Brain microvascular endothelial cell (primary cell): ENCODE measurements at regions not wholly inside any gene's neighbourhood (a gene's known extent, or its start where the extent isn't known, plus 50 kb on each side); places are given as distances from the start of the nearest gene placed in this dataset.

ENCODE experiments used
- DNase-seq: peaks from one replicate; pipeline ENCODE4 v3.0.0-alpha.2; 2020
- H3K27ac ChIP-seq: fragments of 250-450 bp; sonication (Bioruptor Pico); 2 replicates; pipeline ENCODE4 v1.5.1; 2020; ENCODE audit warnings: mild to moderate bottlenecking, moderate library complexity
- H3K27me3 ChIP-seq: fragments of 250-450 bp; sonication (Bioruptor Pico); replicated peaks from 2 replicates; pipeline ENCODE4 v1.5.1; 2020; ENCODE audit warnings: mild to moderate bottlenecking
- H3K36me3 ChIP-seq: fragments of 250-450 bp; sonication (Bioruptor Pico); replicated peaks from 2 replicates; pipeline ENCODE4 v1.5.1; 2020; ENCODE audit warnings: mild to moderate bottlenecking
- H3K4me3 ChIP-seq: 2 replicates; pipeline ENCODE4 v1.5.1; 2011; ENCODE audit warnings: low read depth, mild to moderate bottlenecking, control low read depth, low read length, moderate library complexity
- in situ Hi-C: cut with HindIII; loops from 2 replicates; pipeline ENCODE4 v1.10.0; 2017; ENCODE audit warnings: low sequenced_read_pairs, low pct_ligation_motif_present
- TF ChIP-seq, protein P1 (sequence below): IDR thresholded peaks from 2 replicates; pipeline ENCODE4 v1.5.1; 2011; ENCODE audit warnings: low read depth, mild to moderate bottlenecking, moderate library complexity, low read length, control low read depth, inconsistent platforms; ENCODE audit errors: missing control alignments

DNA sequence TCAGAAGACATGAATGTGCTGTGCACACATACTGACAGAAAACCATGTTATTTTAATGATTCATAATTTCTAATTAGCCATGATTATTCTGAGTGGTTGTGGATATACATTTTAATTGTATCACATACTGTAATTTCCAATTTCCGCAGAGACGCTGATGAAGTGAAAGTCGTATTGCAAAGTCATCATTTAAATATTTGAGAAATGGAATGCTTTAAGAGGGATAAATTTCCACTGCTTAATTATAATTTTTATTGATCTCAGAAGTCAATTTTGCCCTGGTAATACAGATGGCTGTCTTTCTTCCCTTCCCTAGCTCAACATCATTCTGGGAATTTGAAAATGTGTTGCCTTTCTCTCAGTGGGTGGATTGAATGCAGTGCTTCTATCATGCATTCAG, 819.3 kb downstream of the ROBO2 start:
- no peak for DNase-seq
- Histone ChIP-seq H3K27me3 (no peaks in the 10 kb centered on the region), H3K27ac (no peak overlapping the region), H3K36me3 (no peaks in the 10 kb centered on the region), H3K4me3 (no peak overlapping the region)
- TF ChIP-seq, protein P1, sequence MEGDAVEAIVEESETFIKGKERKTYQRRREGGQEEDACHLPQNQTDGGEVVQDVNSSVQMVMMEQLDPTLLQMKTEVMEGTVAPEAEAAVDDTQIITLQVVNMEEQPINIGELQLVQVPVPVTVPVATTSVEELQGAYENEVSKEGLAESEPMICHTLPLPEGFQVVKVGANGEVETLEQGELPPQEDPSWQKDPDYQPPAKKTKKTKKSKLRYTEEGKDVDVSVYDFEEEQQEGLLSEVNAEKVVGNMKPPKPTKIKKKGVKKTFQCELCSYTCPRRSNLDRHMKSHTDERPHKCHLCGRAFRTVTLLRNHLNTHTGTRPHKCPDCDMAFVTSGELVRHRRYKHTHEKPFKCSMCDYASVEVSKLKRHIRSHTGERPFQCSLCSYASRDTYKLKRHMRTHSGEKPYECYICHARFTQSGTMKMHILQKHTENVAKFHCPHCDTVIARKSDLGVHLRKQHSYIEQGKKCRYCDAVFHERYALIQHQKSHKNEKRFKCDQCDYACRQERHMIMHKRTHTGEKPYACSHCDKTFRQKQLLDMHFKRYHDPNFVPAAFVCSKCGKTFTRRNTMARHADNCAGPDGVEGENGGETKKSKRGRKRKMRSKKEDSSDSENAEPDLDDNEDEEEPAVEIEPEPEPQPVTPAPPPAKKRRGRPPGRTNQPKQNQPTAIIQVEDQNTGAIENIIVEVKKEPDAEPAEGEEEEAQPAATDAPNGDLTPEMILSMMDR = no peak
- in situ Hi-C loops = no loop called here

DNA sequence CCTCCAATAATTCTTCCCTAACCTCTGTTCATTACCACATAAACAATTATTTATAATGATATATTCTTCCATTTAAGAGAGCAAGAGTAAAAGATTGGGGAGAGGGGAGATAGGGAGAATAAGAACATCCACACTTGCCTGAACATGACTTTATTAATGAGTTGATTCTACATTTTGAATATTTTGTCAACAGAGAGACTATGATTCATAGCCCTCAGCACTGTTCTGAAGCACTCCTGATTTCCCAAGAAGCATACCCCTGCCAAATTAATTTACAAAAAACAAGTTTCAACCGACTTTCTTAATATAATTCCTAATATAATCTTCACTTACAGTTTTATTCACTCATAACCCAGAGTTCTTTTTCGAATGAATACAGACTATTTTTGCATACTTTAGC, 828.8 kb downstream of the ROBO2 start:
- H3K4me3 ChIP-seq = no peak overlapping the region
- H3K27me3 ChIP-seq = no peaks in the 10 kb centered on the region
- H3K27ac ChIP-seq = no peak overlapping the region
- TF ChIP-seq, protein P1 = no peak
- no peak for DNase-seq
- no peaks in the 10 kb centered on the region for H3K36me3 ChIP-seq
- in situ Hi-C loops = no loop called here

DNA sequence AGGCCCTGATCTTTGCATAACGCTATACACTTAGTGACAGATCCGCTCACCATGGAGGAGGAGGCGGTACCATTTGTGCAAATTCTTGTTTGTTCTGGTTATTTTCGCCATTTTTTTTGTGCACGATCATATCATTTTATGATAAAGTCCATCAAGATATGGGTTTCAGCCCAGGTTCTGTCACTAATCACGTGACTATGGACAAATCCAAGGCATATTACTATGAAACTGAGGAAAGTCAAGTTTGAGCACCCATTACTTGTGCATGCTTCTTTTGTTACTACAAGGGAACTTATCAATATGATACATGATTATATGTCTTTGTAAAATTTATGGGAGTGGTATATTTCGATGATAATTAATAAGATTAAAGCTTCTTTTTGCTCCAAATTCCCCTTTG, 829.5 kb downstream of the ROBO2 start:
- Histone ChIP-seq H3K4me3 (no peak overlapping the region), H3K27me3 (no peaks in the 10 kb centered on the region), H3K27ac (no peak overlapping the region), H3K36me3 (no peaks in the 10 kb centered on the region)
- no peak for DNase-seq
- TF ChIP-seq, protein P1 = no peak
- in situ Hi-C loops = no loop called here

DNA sequence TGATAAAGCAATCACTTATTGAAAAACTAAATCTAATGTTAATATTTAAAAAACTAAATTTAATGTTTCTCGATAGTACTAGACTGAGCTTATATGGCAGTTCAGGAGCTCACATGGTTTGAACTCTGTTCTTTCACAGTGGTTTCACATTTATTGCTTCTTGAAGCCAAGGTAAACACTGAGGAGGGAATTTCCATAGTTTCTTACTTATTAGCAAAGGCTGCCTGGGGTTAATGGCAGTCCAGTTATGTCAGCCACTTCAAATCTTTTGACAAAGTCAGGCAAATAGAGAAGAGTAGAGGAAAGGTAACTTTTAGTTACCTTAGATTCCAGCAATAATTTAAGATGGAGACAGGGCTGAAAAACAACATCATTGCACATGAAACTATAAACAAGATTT, 831.5 kb downstream of the ROBO2 start:
- no peaks in the 10 kb centered on the region for H3K36me3 ChIP-seq
- H3K27ac ChIP-seq = no peak overlapping the region
- no peak for DNase-seq
- no peaks in the 10 kb centered on the region for H3K27me3 ChIP-seq
- in situ Hi-C loops = no loop called here
- TF ChIP-seq, protein P1 = no peak
- no peak overlapping the region for H3K4me3 ChIP-seq

DNA sequence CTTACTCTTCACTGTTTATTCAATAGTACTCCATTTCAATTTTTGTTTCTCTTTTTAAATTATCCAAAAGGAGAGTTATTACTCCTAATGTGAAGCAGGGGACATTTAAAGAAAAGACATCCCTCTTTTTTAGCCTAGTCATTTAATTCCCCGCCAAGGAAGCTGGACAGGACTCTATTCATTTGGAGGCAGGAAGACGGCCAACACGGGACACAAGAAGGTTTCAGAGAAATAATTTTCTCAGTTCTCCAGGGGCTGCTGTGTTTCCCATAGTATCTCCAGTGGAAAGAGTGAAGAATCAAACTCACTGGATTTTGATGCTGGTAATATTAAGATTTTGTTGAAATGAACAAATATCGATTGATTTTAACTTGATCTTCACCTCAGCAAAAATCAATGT, 833.7 kb downstream of the ROBO2 start:
- TF ChIP-seq, protein P1 = no peak
- Histone ChIP-seq H3K36me3 (no peaks in the 10 kb centered on the region), H3K4me3 (no peak overlapping the region), H3K27ac (no peak overlapping the region), H3K27me3 (no peaks in the 10 kb centered on the region)
- no peak for DNase-seq
- in situ Hi-C loops = no loop called here

DNA sequence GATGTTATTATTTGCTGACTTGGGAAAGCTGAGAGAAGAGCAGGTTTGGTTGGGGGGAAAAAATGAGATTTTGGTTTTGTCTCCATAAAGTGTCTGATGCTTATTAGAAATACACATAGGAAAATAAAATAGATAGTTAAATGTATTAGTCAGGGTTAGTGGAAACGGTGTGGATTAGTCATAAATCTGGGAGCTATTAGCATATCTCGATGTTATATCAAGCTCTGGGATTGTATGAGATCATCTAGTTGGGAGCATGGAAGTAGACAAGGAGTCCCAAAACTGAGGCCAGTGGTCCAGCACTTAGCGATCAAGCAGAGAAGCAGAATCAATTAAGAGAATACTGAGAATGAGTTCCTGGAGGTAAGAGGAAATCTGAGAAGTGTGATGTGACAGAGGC, 845.5 kb downstream of the ROBO2 start:
- H3K27ac ChIP-seq = no peak overlapping the region
- H3K36me3 ChIP-seq = no peaks in the 10 kb centered on the region
- DNase-seq = peak; percentile 8
- no peak overlapping the region for H3K4me3 ChIP-seq
- H3K27me3 ChIP-seq = no peaks in the 10 kb centered on the region
- TF ChIP-seq, protein P1 = no peak
- in situ Hi-C loops = no loop called here
